ENCODE measurements at regions not wholly inside any gene's neighbourhood (a gene's known extent, or its start where the extent isn't known, plus 50 kb on each side); places are given as distances from the start of the nearest gene placed in this dataset.
"Not testable (repeated sequence)": the region's sequence is repeated elsewhere in the genome, so short reads cannot be mapped to it uniquely, and the experiment has no call there.

GRCh38 chr1:228611707-228612106 lies 123.6 kb upstream of the RHOU start:
- not testable (repeated sequence) for TF ChIP-seq PKNOX1 (IDR thresholded peaks at IDR 0.05); BHLHE40 (IDR thresholded peaks at IDR 0.05; ENCODE audit: borderline replicate concordance); ZNF384 (IDR thresholded peaks at IDR 0.05); ELF4 (IDR thresholded peaks at IDR 0.05); SUZ12 (IDR thresholded peaks at IDR 0.05); CTBP1 (IDR thresholded peaks at IDR 0.05; ENCODE audit: borderline replicate concordance); FOXA1 (IDR thresholded peaks at IDR 0.05)

Measured in HEK293T (cell line).